ENCODE measurements at regions not wholly inside any gene's neighbourhood (a gene's known extent, or its start where the extent isn't known, plus 50 kb on each side); places are given as distances from the start of the nearest gene placed in this dataset.

GRCh38 chr15:80326270-80326669, 74.3 kb upstream of the CTXND1 start:
- TF ChIP-seq EZH2 (IDR thresholded peaks at IDR 0.05; ENCODE audit: low read length, missing control alignments) (no peak), CTCF (conservative IDR thresholded peaks at IDR 0.05 in 1 of 2, IDR thresholded peaks at IDR 0.05 in 1 of 2; ENCODE audit: low read depth in 1 of 2, low read length in 2 of 2) (no peak)

Measured in fibroblast of lung (primary cell).